ENCODE measurements at regions not wholly inside any gene's neighbourhood (a gene's known extent, or its start where the extent isn't known, plus 50 kb on each side); places are given as distances from the start of the nearest gene placed in this dataset.

DNA sequence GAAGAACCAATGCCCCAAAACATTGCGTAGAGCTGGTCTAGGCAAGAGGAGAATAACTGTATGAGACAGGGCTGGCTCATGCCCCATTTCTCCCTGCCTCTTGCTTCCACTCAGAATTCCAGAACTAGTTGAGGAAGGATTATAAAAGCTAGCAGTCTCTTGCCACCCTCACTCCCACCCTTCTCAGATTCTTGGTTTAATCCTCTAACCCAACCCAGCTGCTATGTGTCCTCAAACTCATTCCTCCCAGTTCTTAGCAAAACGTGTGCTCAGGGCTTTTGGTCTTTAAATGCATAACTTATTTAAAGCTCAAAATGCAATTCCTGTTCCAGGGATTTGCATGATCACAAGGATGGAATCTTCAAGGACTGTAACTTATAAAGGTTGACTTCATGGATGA lies 466.3 kb downstream of the COG6 start:
- no peak for DNase-seq

DNA sequence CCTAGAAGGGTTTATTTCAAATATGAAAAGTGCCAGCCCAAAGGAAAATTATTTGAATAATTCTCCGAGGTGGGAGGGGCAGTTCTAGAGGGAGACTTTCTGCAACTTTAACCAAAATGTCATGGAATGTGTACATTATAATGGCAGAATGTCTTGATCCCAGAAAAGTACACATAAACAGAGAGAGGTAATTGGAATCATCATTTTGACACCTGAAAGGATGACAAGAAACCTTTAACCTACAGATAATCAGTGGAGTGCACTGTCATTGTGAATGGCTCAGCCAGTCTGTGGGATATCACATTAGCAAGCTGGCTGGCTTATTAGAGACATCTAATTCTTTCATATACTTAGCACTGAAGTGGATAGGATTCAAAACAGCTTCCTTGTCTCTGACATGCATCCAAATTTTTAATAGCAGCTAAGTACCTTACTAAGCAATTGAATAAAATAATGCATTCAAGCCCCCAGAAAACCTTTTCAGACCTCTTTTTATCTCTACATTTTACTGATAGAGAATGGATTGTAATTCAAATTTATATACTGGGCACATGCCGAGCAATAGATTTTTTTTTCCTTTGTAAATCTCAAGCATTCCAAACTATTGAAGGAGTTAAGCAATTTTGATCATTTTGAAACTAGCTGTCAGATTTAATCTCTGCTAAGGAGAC lies 468.6 kb downstream of the COG6 start:
- no peak for DNase-seq

DNA sequence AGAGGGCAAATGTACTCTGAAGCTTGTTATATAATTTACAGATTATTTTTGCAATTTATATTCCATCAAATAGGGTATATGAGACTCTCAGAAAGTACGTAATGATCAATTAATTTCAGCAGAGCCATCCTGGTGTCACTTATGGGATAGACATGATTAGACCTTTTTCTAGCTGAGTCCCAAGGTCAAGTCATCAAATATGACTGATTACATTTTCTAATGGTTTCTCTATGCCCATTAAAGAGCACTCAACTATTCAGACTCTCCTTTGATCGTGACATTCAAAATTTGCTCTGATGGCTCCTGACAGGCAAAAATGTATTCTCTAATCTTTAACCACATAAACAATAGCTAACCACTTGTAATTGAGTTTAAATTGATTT lies 469.2 kb downstream of the COG6 start:
- no peak for DNase-seq

DNA sequence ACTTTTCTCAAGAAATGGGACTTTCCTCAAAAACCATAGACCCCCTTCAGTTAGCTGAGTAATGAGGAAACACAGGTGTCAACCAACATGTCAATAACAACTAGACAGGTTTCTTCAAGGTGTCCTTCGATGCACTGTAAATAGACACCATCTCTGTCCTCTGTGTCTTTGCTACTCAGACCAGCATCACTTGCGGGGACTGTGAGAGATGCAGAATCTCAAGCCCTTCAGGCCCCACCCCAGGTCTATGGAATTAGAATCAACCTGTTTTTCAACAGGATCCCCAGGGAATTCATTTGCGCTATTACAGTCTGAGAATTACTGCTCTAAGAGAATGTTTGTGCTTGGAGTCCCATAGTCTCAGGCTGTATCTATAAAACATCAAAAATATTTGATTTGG lies 469.9 kb downstream of the COG6 start:
- DNase-seq, result no peak

DNA sequence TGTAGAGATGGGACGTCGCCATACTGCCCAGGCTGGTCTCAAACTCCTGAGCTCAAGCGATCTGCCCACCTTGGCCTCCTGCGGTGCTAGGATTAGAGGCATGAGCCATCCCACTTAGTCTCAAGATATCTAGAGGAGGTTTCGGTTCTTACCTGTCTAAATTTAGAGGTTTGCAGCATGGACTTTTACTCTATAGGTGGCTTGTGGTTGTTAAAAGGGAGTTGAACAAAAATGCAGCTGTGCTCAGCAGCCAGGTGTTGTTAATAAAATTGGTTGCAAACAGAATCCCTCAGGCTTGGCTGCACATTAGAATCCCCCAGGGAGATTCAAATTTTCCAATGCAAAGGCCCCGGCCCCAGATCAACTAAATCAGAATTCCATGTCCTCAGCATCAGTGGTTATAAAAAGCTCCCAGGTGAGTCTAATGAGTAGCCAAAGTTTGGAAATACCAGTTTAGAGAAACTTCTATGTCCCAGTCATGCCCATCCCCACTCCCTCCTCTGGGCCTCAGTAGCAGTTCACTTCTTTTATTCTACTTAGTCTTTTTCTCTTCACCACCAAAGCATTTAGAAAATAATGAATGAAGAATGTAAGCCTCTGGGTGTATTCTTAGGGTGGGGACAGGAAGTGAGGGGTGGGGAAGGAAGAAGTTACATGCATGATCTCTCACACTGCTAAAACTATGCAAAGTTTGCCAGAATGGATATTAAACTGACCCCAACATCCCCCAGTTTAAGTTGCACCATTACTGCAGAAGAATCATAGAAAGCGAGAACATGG lies 471.0 kb downstream of the COG6 start:
- DNase-seq, result no peak

DNA sequence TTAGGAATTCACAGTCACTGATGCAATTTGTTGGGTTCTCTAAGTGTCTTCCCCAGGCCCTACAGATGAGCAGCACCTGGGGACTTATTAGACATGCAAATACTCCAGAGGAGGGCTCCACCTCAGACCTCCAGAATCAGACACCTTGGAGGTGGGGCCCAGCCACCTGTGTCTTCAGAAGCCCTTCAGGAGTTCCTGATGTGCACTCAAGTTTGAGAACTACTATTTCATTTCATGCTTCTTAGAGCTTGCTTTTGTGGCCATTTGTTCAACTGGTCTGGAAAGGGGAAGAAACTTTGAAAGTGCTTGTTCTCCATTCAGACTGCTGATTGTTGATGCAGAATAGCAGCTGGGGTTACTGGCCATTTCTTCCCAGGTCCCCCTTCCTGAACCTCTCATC lies 472.0 kb downstream of the COG6 start:
- no peak for DNase-seq

DNA sequence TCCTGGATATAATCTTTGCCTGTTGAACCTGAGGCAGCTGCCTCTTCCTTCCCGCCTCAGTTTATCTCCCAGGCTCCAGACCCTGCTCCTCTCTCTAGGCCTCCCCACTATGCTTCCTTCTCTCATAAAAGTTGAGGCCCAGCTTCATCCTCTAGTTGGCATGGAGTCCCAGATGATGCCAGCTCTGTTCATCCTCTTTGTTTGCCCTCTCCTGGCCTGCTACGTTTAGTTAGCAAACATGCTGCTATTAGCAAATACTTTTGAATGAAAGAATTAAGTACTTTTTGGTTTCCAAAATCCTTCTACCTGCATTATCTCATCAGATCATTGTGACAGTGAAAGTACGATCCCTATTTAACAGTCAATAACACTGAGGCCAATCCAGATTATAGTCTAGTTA lies 472.5 kb downstream of the COG6 start:
- DNase-seq, result no peak

DNA sequence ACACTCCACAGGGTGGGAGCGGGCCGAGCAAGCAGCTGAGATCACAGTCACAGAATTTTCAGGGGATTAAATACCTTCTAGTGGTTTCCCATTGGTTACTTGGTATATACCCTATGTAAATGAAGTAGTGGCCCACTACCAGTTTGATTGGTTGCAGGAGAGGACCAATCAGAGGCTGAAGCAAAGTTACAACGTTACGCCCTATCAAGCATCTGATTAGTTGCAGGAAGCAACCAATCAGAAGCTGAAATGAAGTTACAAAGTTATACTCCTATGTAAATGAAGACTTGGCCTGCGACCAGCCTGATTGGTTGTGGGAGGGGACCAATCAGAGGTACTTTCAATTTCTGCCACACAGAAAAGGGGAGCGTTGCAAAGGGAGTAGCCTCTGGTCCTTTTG lies 474.0 kb downstream of the COG6 start:
- no peak for DNase-seq

DNA sequence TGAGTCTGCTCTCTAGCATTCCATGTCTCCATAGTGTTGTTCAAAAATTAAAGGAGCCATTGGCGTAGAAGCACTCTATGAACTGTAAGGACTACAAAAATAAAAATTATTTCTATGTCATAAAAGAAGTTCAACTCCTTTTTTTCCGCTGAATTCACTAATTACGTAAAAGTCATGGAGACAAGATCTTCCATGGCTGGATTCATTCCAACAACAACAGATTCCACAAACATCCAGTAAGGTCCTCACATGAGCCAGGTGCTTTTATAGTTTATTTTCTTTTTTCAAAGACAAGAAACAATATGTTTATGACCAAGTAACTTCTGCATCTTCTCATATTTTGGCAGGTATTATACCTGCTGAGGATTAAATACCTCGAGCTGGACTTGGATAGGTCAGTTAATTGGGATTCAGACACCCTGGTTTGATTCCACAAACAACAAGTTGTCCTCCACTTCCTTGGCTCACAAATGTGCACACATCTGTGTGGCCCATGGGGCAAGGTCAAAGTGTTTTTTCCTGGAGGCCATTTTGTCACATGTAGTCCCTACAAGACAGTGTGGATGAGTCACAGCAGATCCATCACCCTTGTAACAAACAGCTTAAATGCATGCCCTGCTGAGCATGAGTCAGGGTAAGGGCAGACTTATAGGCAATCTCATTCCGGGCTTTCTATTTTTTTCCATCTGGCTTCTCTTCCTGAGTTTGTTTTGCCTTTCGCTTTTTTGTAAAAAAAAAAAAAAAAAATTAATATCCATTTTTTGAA lies 475.6 kb downstream of the COG6 start:
- DNase-seq, result no peak

DNA sequence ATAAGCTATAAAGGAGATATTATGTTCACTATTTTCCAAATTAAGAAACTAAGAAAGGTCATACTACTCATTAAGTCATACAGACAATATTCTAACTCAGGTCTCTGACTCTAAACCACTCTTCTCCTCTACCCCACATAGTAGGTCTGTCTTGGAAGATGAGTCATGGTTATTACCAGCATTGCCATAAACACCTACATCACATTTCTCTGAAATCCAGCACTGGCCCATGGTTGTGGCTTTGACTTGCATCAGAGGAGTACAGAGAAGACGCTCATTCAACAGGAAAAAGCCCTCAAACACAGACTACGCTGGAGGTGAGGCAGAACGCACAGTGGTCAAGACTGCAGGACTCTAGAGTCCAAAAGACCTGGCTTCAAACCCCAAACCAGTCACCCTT lies 476.8 kb downstream of the COG6 start:
- no peak for DNase-seq

DNA sequence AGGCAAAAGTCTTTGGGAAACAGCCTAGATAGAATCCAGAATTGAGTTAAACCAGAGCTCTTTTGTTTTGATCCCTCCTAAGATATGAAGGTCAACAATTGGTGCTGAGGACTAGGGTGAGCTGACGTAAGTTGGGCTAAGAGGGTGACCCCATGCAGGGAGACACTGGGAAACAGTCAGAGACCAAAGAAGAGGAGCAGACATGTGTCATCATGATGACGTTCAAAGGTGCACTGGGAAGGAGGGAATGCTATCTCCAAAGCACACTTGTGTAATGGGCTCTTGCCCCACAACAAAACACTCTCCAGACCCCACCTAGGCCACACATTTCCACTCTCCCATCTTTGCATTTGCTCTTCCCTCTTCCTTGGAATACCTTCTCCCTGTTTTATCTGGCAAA lies 481.4 kb downstream of the COG6 start:
- no peak for DNase-seq

DNA sequence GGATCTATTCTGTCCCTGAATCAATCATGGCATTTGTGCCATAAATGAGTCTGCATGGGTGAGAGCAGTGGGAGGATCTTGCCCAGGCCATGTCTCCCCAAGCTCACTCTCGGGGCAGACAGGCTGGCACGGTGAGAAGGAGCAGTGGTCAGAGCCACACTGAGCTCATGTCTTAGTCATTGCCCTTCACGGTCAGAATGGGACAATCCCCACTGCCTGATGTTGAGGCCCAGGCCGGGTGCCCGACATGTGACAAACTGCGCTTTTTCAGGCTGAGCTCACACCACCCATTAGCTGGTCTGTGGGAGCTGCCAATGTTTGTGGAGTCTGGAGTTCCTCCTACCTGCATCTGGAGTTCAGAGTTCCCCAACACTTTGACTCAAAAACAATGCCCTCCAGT lies 481.9 kb downstream of the COG6 start:
- DNase-seq, result no peak

DNA sequence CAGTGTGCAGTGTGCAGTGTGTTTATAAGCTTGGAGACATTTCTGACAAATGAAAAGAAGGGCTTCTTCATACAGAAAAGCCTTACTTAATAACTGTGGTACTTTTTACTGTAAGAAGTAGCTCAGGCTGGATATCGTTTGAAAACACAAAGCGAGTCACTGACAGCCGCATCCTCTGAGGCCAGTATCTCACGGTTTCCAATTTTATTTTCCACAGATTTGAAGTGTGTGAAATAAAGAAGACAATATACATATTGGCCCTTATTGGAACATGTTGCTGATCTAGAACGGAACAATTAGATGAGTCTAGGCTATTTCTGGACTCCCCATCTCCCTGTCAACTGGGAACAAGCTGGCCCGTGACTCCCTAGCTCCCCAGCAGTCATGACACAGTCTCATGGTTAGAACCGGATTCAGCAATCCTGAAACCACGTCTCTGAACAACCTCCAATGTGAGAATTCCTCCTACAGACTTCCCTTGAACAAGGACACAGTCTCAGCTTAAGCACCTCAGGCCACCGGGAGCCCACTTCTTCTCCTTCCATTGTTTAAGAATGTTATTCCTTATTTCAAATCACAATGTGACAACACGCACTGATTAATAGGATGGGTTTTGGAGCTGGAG lies 484.5 kb downstream of the COG6 start:
- DNase-seq, result no peak

DNA sequence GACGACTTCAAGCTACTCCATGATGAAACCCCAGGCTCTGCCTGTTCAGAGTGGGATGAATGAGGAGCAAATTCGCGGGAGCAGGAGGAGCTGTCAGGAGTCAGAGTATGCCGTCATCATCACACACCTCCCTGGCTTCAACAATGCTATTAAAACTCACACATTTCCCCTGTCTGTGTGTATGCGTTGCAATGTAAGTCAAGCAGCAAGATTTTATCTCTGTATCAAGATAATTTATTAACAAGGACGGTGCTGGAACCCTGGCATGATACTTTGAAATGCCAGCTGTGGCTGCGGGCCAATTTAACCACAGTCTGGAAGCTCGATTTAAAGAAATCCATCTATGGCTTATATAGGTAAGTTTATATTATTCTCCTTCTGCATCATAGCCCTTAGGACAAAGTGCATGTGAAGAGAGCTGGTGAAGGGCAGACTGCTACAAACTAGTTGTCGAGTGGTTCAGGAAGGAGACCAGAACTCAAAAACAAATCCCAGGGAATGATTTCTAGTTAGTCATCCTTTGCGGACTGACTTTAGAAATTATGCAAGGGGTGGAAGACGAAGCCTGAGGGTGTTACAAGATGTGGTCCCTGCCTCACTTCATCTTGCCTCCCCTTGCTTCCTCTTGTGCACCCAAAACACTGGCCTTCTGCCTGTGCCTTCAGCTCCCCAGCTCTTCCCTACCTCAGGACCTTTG lies 486.5 kb downstream of the COG6 start:
- no peak for DNase-seq

DNA sequence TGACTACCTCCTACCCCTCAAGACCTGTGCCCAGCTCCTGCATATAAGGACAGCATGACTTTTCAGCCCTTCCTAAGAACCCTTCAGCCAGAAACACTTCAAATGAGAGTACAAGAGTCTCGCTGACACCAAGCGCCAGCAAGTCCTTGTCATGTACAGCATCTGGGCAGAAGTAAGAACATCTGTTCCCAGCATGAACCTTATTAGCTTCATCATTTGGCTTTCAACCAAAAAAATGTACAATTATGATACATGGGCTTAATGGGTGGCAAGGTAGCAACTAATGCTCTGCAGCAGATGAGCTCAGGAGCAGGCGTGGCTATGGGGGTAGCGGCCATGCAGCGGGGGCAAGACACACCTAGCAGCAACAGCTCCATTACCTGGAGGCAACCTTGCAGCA lies 487.6 kb downstream of the COG6 start:
- no peak for DNase-seq

DNA sequence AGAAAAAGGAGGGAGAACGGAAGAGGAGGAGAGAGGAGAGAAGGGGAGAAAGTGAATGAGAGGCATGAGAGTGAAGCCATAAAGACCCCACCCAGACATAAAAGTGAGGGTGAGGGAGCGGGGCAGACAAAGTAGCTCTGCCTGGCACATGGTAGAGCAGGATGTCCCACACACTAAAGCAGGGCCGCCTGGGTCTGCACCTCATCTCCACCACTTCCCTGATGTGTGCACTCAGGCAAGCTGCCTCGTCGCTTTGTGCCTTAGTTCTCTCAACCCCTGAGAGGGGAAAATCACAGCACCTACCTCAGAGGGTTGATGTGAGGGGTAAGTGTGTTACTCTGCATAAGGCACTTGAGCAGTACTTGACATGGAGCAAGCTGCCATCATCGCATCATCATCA lies 488.1 kb downstream of the COG6 start:
- no peak for DNase-seq

DNA sequence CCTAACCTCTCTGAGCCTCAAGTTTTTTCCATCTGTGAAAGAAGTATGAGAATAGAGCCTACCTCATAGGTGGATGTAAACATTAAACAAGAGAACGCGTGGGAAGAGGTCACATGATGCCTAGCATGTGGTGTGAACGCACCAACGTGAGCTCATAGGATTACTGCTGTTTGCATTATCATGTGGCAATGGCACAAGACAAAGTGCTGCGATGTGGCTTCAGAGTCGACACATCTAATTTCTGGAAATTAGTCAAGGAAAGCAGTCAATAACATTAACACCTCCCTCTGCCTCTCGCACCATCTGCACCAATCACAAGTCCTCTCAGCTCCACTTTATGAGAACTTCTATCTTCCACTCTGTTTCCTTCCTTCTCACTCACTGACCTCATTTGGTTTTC lies 489.7 kb downstream of the COG6 start:
- DNase-seq, result no peak

DNA sequence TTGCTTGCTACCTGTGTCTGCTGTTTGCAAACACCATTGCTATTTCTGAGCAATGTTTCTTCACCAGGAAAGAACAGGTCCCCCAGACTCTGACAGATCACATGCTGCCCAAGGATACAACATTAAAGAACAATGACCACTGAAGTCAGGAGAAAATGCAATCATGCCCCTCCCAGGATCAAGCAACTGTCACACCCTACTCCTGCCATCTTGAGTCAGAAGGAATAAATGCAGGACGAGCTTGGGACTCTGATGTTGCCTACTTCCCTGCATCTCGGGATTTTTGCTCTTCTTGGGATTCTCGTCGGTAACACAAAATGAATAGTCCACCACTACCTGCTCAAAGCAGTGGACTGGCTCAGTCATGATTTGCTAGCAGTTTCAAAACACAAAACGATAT lies 490.6 kb downstream of the COG6 start:
- DNase-seq, result no peak

DNA sequence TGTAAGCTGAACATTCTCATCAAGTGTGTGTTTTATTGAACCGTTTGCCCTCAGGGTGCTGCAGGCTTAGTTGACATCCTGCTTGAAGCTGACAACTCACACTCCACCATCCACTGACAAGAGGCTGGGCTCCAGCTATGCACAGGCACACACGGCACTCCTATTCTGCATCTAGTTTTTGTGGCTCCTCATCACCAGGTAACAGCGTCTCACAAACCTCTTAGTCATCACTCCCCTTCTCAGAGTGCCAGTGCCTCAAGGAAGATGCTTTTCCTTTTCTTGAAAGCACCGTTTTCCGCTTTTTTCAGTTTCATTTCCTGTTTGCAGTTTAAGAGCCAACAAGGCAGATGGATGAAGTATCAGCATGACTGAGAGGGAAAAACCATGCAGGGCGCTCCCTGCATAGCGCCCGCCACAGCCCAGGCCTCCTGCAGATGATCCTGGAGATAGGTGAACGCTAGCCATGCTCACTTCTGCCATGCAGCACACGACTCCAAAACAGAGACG lies 491.2 kb downstream of the COG6 start:
- no peak for DNase-seq

DNA sequence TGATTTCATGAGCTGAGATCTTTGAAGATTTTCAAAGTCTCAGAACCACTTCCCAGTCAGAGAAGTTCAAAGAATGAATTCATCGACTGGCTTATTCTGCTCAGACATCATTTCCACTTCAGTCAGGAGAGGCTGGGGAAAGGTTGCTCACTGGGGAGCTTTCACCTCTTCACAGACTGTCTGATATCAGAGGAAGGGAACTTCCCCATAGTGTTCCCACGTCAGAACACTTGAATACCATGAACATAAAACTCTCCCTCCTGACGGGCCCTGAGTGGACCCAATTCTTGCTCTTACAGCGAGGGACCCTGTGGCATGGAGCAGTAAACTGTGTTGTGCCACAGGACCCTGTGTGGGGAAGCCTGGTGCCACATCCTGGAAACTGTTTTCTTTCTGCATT lies 492.6 kb downstream of the COG6 start:
- DNase-seq, result no peak

DNA sequence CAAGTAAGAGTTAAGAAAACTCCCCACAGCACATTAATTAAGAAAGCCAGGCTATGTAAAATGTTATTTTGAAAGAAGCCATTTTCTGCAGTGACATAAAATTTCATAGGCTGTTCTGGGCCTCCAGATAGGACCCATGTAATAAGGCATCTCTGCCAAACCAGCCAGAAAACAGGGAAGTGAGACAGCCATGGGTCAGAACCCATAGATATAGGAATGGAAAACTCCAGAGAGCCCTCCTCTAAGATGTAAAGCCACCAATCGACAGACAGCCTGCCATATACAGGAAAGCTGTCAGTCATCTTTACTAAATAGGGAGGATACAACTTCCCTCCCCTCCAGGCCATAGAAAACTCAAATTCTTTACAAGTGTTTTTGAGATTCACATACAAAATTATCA lies 493.3 kb downstream of the COG6 start:
- DNase-seq, result no peak

DNA sequence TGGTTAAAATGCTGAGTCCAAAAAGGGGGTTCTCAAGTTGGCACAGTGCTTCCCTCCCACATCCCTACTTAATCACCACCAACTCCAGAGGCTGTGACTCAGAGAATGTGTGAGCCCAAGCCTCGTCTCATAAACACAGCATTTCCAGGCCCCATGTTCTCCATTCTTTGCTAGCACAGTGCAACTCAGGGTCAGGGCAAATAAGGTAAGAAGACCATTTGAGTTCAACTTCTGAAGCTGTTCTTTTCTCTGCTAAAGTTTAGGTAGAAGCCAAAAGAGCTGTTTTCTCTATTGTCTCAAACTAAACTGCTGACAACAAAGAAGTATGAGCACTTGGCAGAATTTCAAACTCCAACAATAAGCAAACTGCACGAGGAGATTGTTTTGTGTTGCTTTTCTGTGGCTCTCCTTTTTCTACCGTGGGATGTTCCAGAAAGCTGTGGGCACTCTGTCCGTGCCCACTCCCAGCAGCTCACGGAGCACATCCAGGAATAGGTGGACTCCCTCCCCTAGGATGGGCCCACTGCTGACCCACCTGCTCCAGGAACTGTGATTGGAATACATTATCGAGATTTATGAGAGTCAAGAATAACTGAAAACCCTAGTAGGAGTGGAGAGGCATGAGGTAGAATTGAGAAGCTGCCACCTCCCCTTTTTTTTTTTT lies 494.3 kb downstream of the COG6 start:
- DNase-seq, result no peak

Data from activated effector memory CD4-positive, alpha-beta T cell treated with Interleukin-2 at 50 U/mL for 16 hours (primary cell).